H1 (cell line): ENCODE measurements at regions not wholly inside any gene's neighbourhood (a gene's known extent, or its start where the extent isn't known, plus 50 kb on each side); places are given as distances from the start of the nearest gene placed in this dataset.

ENCODE experiments used
- CEBPB ChIP-seq: IDR thresholded peaks from 2 replicates; pipeline ENCODE4 v1.6.1; 2012; ENCODE audit warnings: low read depth, low read length
- EZH2 ChIP-seq: fragments of 200-600 bp; sonication (generic); IDR thresholded peaks from 2 replicates; pipeline ENCODE4 v1.7.1; 2012; ENCODE audit warnings: low read depth, mild to moderate bottlenecking, moderate library complexity, low read length, inconsistent platforms; ENCODE audit not compliant: severe bottlenecking
- FOSL1 ChIP-seq: IDR thresholded peaks from 2 replicates; pipeline ENCODE4 v1.6.1; 2011; ENCODE audit warnings: mild to moderate bottlenecking, low read depth, low read length, moderate library complexity; ENCODE audit not compliant: insufficient read depth
- GTF2F1 ChIP-seq: IDR thresholded peaks from 2 replicates; pipeline ENCODE4 v1.6.1; 2012; ENCODE audit warnings: low read depth, low read length, improper control_type of control experiment, borderline replicate concordance
- POLR2A ChIP-seq, 2 experiments: IDR thresholded peaks; 1 replicate in 1 of 2; 2 replicates in 1 of 2; pipeline ENCODE4 v1.6.1; 2011; ENCODE audit warnings: low read depth in 2 of 2, low read length in 2 of 2, mild to moderate bottlenecking in 2 of 2; ENCODE audit errors: control extremely low read depth in 1 of 2
- POLR2AphosphoS5 ChIP-seq: IDR thresholded peaks from 2 replicates; pipeline ENCODE4 v1.6.1; 2011; ENCODE audit warnings: low read depth, low read length
- SAP30 ChIP-seq: fragments of 300-600 bp; sonication (generic); IDR thresholded peaks from 2 replicates; pipeline ENCODE4 v1.7.1; 2012; ENCODE audit warnings: low read length, moderate library complexity, mild to moderate bottlenecking, inconsistent platforms; ENCODE audit not compliant: insufficient read depth, insufficient replicate concordance
- SIX5 ChIP-seq: IDR thresholded peaks from 2 replicates; pipeline ENCODE4 v1.6.1; 2011; ENCODE audit warnings: mild to moderate bottlenecking, low read depth, low read length
- SP2 ChIP-seq: IDR thresholded peaks from 2 replicates; pipeline ENCODE4 v1.6.1; 2012; ENCODE audit warnings: mild to moderate bottlenecking, low read length, inconsistent platforms
- TCF12 ChIP-seq: IDR thresholded peaks from 2 replicates; pipeline ENCODE4 v1.6.1; 2011; ENCODE audit warnings: low read depth, mild to moderate bottlenecking, low read length
- TF ChIP-seq, protein P1 (sequence below), 3 experiments: IDR thresholded peaks; 1 replicate in 2 of 3; 2 replicates in 1 of 3; pipeline versions ENCODE4 v1.5.1 to v1.6.1; 2011; ENCODE audit warnings: low read length in 3 of 3, mild to moderate bottlenecking in 3 of 3, inconsistent platforms in 2 of 3, low read depth in 1 of 3, moderate library complexity in 1 of 3; ENCODE audit not compliant: insufficient read depth in 1 of 3; ENCODE audit errors: control extremely low read depth in 1 of 3
- TF ChIP-seq, protein P2 (sequence below): IDR thresholded peaks from 2 replicates; pipeline ENCODE4 v1.6.1; 2012; ENCODE audit warnings: low read length, inconsistent platforms

DNA sequence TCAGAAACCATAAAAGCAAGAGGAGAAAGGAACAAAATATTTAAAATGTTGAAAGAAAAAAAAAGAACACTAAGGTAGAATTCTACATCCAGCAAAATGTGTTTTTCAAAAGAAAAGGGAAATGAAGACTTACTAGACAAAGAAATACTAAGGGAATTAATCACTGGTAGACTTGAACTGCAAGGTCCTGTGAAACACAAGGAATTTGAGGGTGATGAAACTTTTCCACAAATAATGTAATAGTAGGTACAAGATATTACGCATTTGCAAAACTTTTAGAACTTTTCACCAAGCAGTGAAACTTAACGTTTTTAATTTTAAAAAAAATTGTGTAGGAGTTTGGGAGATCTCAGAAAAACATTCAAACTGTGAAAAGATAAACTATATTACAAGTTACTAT lies 180.3 kb upstream of the MAGEB16 start:
- TF ChIP-seq POLR2AphosphoS5 (no peak), SAP30 (no peak), FOSL1 (no peak), EZH2 (no peak), POLR2A (IDR thresholded peaks at IDR 0.05; ENCODE audit: control extremely low read depth in 1 of 2, low read depth in 2 of 2, low read length in 2 of 2) (no peak), GTF2F1 (no peak), SP2 (no peak), CEBPB (no peak), SIX5 (no peak), TCF12 (no peak)
- TF ChIP-seq, protein P1, sequence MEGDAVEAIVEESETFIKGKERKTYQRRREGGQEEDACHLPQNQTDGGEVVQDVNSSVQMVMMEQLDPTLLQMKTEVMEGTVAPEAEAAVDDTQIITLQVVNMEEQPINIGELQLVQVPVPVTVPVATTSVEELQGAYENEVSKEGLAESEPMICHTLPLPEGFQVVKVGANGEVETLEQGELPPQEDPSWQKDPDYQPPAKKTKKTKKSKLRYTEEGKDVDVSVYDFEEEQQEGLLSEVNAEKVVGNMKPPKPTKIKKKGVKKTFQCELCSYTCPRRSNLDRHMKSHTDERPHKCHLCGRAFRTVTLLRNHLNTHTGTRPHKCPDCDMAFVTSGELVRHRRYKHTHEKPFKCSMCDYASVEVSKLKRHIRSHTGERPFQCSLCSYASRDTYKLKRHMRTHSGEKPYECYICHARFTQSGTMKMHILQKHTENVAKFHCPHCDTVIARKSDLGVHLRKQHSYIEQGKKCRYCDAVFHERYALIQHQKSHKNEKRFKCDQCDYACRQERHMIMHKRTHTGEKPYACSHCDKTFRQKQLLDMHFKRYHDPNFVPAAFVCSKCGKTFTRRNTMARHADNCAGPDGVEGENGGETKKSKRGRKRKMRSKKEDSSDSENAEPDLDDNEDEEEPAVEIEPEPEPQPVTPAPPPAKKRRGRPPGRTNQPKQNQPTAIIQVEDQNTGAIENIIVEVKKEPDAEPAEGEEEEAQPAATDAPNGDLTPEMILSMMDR (IDR thresholded peaks at IDR 0.05; ENCODE audit: control extremely low read depth in 1 of 3, insufficient read depth in 1 of 3, low read depth in 1 of 3, low read length in 3 of 3): no peak
- TF ChIP-seq, protein P2, sequence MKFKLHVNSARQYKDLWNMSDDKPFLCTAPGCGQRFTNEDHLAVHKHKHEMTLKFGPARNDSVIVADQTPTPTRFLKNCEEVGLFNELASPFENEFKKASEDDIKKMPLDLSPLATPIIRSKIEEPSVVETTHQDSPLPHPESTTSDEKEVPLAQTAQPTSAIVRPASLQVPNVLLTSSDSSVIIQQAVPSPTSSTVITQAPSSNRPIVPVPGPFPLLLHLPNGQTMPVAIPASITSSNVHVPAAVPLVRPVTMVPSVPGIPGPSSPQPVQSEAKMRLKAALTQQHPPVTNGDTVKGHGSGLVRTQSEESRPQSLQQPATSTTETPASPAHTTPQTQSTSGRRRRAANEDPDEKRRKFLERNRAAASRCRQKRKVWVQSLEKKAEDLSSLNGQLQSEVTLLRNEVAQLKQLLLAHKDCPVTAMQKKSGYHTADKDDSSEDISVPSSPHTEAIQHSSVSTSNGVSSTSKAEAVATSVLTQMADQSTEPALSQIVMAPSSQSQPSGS: no peak
